ENCODE measurements at regions not wholly inside any gene's neighbourhood (a gene's known extent, or its start where the extent isn't known, plus 50 kb on each side); places are given as distances from the start of the nearest gene placed in this dataset.
A peak's percentile ranks its signal among the peaks of the same experiment; 100 is the strongest.

DNA sequence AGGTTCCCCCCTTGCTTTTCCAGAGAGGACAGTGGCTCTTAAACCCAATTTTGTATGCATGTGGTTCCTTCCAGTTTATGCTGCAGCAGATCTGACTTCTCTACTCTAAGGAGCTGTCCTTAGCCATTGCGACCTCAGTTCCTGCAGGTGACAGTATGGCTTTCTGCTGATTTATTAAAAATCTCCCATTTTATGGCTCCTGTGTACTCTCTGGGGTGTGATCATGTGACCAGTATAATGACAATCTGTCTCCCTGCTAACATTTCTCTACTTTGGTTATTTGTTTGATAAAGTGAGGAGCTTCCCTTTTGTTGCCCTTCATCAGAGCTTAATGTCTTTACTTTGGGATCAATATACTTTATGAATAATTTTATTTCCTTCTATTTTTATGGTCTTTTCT, 148.7 kb upstream of the VRK2 start:
- H3K23ac ChIP-seq (ENCODE audit: insufficient read length), result no peak overlapping the region
- no peak overlapping the region for H3K9ac ChIP-seq (replicated peaks in 1 of 4; ENCODE audit: extremely low read depth in 1 of 4, low read depth in 3 of 4, low read length in 3 of 4)
- POLR2A ChIA-PET (ENCODE audit: partially characterized antibody), result no interaction called here
- no peak overlapping the region for H3K27ac ChIP-seq (ENCODE audit: low read depth, low read length)
- no peak overlapping the region for H3K4me3 ChIP-seq (ENCODE audit: extremely low read depth in 1 of 4, insufficient read depth in 2 of 4, low read depth in 3 of 4, low read length in 4 of 4)
- H2BK20ac ChIP-seq (ENCODE audit: low read length), result no peak overlapping the region
- H3K79me2 ChIP-seq (ENCODE audit: control insufficient read depth in 1 of 2, insufficient read depth in 2 of 2, low read length in 2 of 2), result no peaks in the 10 kb centered on the region
- CTCF ChIA-PET (ENCODE audit: partially characterized antibody), result interaction anchor here (1.5 kb wide), 1 partner anchor 8 kb away, joined by 5 read pairs; no protein-coding TSS in a partner anchor
- no peak overlapping the region for H4K8ac ChIP-seq (ENCODE audit: extremely low read depth, insufficient read depth, low read length)
- H2BK120ac ChIP-seq (replicated peaks; ENCODE audit: low read depth, low read length), result no peak overlapping the region
- H3K36me3 ChIP-seq (ENCODE audit: control insufficient read depth in 2 of 4, insufficient read depth in 4 of 4, low read length in 3 of 4), result no peaks in the 10 kb centered on the region
- H2BK12ac ChIP-seq (ENCODE audit: low read depth, low read length), result no peak overlapping the region
- H4K91ac ChIP-seq (replicated peaks; ENCODE audit: insufficient read length, low read length), result no peak overlapping the region
- H2AFZ ChIP-seq (ENCODE audit: low read length), result peak overlapping the region; percentile 91; the same call in 1 of the 2 replicates
- no peak overlapping the region for H4K5ac ChIP-seq (ENCODE audit: insufficient read length, low read depth, low read length)
- no peak overlapping the region for H2BK5ac ChIP-seq (ENCODE audit: low read depth, low read length)
- no peaks in the 10 kb centered on the region for H3K9me3 ChIP-seq (ENCODE audit: insufficient read depth in 2 of 2, low read depth in 1 of 2, low read length in 1 of 2)
- no peak overlapping the region for H3K4me2 ChIP-seq (ENCODE audit: insufficient read depth in 1 of 2, low read depth in 2 of 2, low read length in 2 of 2)
- DNase-seq (ENCODE audit: low read depth in 1 of 2, low spot score in 2 of 2), result no peak
- no peak overlapping the region for H3K4ac ChIP-seq (replicated peaks; ENCODE audit: insufficient read length, low read depth, low read length)
- FAIRE-seq, result no peak
- H3K27me3 ChIP-seq (replicated peaks in 1 of 4; ENCODE audit: control insufficient read depth in 3 of 4, extremely low read depth in 1 of 4, insufficient read depth in 3 of 4, low read length in 3 of 4), result no peaks in the 10 kb centered on the region
- no peak overlapping the region for H3K18ac ChIP-seq (ENCODE audit: extremely low read depth, low read length)
- 82% methylated on average over 1 of the region's 1 CpG; no CpG with 5 or more reads in 1 of the 2 experiments for WGBS, 2 experiments (ENCODE audit: extremely low coverage in 1 of 2, insufficient coverage in 1 of 2, insufficient read length in 1 of 2, insufficient replicate concordance in 2 of 2, low coverage in 1 of 2, low lambda C conversion rate in 2 of 2, missing lambda C conversion rate in 1 of 2)
- no peaks in the 10 kb centered on the region; the same call in 1 of the 2 replicates for H3K23me2 ChIP-seq (ENCODE audit: low read depth, low read length)
- no peak overlapping the region for H3K14ac ChIP-seq (ENCODE audit: insufficient read length)
- H2AK5ac ChIP-seq (ENCODE audit: low read depth, low read length), result no peak overlapping the region
- no peak overlapping the region for H3K56ac ChIP-seq (replicated peaks; ENCODE audit: insufficient read length, low read depth, low read length)
- no peaks in the 10 kb centered on the region for H4K20me1 ChIP-seq (replicated peaks in 1 of 2; ENCODE audit: control insufficient read depth in 1 of 2, insufficient read depth in 2 of 2, low read length in 2 of 2)
- H3K4me1 ChIP-seq (replicated peaks in 1 of 4; ENCODE audit: control insufficient read depth in 3 of 4, insufficient read depth in 4 of 4, low read length in 3 of 4), result peaks cover 0 to 6% (median 2%) of the 10 kb centered on the region in 4 experiments; a peak in 1 of 7 replicates
- H2BK15ac ChIP-seq (ENCODE audit: low read length), result no peak overlapping the region
- H3K79me1 ChIP-seq (ENCODE audit: low read depth, low read length), result no peaks in the 10 kb centered on the region
- TF ChIP-seq JUN (IDR thresholded peaks at IDR 0.05; ENCODE audit: low read depth, low read length) (no peak), TAF7 (optimal IDR thresholded peaks at IDR 0.05; ENCODE audit: borderline replicate concordance, low read depth, low read length) (no peak), CBX5 (IDR thresholded peaks at IDR 0.05; ENCODE audit: low read depth, low read length) (no peak), RNF2 (IDR thresholded peaks at IDR 0.05; ENCODE audit: borderline replicate concordance, low read depth, low read length, missing control alignments, poor library complexity, severe bottlenecking) (no peak), SIRT6 (IDR thresholded peaks at IDR 0.05; ENCODE audit: low read length) (no peak), SIX5 (IDR thresholded peaks at IDR 0.05; ENCODE audit: low read depth, low read length) (no peak), ATF3 (IDR thresholded peaks at IDR 0.05; ENCODE audit: insufficient read depth, low read depth, low read length) (no peak), SAP30 (IDR thresholded peaks at IDR 0.05; ENCODE audit: insufficient read depth, insufficient replicate concordance, low read length) (no peak), KDM1A (IDR thresholded peaks at IDR 0.05; ENCODE audit: borderline replicate concordance, low read length) (no peak), TBP (IDR thresholded peaks at IDR 0.05; ENCODE audit: low read depth, low read length) (no peak), TCF12 (IDR thresholded peaks at IDR 0.05; ENCODE audit: low read depth, low read length) (no peak), EZH2 (IDR thresholded peaks at IDR 0.05; ENCODE audit: low read depth, low read length, severe bottlenecking) (no peak)
- TF ChIP-seq, protein P1, sequence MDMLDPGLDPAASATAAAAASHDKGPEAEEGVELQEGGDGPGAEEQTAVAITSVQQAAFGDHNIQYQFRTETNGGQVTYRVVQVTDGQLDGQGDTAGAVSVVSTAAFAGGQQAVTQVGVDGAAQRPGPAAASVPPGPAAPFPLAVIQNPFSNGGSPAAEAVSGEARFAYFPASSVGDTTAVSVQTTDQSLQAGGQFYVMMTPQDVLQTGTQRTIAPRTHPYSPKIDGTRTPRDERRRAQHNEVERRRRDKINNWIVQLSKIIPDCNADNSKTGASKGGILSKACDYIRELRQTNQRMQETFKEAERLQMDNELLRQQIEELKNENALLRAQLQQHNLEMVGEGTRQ (IDR thresholded peaks at IDR 0.05; ENCODE audit: low read length), result no peak

Data from H1 (cell line).